T-helper 2 cell (primary cell): ENCODE measurements at regions not wholly inside any gene's neighbourhood (a gene's known extent, or its start where the extent isn't known, plus 50 kb on each side); places are given as distances from the start of the nearest gene placed in this dataset.
"Not testable (repeated sequence)": the region's sequence is repeated elsewhere in the genome, so short reads cannot be mapped to it uniquely, and the experiment has no call there.

Experiments used
- DNase-seq, 5 experiments: peaks; one replicate each; pipeline versions ENCODE4 v3.0.0 to v3.0.0-alpha.2; 2012 to 2022

DNA sequence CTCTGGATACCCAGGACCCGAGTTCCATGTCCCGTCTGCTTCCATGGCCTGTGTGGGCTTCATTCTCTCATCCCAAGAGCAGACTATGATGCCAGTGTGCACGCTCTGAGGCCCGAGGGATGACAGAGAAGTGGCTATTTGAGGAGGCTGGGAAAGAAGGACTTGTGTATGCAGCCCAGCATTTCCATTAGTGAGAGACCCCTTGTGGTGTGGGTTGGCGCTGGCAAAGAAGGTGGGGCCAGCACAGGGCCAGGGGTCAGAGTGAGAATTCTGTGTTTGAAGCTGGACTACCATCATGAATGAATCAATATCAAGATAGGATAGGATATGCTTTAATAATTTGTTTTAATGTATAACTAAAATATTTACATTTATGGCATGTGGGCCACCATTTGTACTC lies 200.8 kb downstream of the HIPK3 start:
- DNase-seq, result no peak

DNA sequence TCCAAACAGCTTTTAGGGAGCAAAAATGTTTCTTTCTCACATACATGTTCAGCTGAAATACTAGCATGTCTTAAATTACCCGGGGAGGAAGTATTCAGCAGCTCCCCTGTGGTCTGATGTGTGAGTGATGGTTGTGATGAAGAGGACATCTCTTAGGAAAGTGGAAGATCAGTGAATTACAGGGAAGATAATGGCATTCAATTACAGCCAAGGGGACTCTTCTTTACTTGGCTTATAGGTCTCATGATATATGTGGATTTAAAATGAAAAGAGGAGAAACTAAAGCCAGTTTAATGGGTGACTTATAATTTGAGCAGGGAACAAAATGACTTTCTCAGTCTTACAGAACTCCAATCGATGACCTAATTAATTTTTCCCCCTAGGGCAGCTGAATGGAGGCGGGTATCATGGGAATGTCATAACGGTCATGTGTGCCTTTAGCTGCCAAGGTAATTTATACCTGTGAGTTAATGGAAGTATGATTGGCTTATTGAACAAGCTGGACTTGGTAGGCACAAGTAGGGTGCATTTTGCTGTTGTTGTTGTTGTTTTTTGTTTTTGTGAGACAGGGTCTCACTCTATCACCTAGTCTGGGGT lies 198.8 kb downstream of the HIPK3 start:
- no peak for DNase-seq

DNA sequence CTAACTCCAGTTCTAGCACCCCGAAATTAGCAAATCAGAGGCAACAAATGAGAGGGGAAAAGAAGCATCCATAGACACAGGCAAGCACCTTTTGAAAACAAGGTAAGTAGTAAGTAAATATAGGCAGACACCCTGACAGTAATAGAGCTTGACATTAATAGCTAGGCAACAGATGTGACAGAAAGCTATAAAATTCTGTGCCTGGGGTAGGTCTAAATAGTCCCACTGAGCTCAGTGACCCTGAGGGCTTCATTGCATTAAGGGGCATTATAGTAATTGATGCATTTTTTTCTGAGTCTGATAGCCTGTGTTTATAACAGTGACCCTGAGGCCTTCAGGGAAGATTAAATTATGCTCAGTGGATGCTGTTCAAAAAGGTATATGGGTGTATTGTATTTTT lies 197.1 kb downstream of the HIPK3 start:
- no peak for DNase-seq

DNA sequence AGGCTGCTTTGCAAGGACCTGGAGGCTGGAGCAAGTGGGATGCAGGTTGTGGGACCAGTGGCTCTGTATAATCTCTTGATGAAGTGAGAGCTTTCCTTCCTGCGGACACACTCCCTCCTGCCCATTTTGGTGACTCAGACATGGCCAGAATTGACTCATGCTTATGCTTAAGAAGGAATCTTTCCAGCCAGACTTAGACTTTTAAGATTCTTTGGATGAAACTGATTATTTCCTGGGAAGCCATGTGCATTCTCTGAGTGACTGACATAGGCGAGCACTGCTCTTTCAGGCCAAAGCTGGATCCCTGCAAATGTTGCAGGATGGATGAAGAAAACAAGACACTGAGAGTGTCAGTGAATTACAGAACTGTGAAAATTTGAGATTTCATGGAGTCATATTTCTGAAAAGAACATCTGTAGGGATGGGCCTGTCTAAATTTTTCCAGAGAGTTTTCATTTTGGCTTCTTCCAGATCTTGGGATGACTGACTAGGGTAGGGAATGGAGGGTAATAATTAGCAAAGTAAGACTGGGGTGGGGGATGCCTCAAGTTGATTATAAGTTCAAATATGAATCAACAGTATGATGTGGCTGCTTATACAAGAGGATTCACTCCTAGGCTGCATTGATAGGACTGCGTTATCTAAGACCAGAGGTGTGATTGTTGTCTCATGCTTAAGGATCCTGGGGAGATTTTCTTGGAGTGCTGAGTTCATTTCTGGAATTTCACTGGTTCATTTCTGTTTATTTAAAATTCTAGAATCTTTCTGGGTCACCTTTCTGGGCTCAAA lies 195.8 kb downstream of the HIPK3 start:
- no peak for DNase-seq

DNA sequence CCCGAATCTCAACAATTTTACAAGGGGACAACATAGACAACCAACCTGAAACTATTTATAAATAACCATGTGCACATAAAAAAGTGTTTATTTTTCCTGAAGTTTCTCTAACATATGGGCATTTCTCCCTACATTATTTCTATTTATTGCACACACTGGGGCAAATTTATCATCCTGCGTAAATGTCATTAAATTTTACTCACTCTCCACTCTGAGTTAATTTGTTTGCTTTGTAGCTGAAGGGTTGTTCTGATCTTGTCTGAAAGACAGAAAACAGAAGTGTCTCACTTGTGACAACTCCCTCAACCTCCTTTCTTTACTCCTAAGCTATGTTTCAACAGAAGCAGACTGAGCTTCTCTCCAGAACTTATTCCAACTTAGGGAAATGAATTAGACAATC lies 194.2 kb downstream of the HIPK3 start:
- DNase-seq, result no peak

DNA sequence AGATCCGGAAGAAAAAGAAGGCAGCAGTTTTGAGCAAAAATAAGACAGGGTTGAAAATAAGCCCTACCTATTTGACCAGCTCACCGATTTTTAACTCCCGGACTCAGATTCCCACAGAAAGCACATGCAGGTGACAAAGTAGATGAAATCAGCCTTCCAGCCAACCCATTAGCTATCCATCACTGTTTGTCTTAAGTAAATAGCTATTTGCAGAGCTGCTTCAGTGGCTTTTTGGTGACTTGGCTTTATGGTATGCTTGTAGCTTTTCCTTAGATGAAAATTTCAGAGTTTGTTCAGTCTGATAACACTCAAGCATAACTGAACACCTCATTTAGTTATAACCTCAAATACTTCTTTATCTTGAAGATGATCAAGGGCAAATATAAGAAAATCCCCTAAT lies 192.6 kb downstream of the HIPK3 start:
- DNase-seq, result no peak

DNA sequence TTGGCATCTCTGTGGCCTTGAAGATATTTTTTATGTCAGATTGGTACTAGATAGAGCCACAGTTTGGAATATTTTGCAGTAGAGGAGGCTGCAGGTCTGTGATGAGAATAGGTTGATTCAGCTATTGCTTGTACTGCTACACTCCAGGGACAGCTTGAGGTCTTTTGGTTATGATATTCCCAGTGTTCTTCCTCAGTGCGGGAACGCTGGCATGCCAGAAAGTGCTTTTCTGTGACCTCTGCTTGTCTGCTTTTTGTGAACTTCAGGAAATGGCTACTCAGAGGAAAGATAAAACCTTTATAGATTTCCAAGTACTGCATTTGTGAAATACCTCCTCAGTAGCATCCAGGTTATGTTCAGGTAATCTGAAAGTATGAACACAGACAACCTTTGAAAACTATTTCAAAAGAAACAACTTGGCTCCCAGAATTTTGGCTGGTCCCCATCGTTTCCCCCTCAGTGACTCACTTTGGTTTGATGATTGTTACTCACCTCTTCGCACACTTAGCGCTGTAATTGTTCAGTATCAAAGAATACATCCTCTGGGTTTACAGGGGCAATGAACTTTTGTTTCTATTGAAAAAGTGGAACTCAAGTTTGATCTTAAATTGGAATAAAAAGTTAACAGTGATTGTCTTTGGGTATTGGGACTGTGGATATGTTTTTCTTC lies 191.4 kb downstream of the HIPK3 start:
- DNase-seq, result no peak

DNA sequence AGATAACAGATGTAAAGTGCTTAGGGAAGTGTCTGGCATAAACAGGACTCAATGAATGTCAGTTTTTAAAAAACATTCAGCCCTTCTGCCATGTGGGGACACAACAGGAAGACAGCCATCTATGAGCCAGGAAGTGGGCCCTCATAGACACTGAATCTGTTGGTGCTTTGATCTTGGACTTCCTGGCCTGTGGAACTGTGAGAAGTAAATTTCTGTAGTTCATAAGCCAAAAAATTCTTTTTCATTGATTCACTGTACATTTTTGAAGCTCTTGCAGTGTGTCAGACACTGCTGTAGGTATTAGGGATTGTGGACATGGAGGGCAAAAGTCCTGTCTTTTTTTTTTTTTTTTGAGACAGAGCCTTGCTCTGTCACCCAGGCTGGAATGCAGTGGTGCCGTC lies 188.6 kb downstream of the HIPK3 start:
- no peak for DNase-seq

DNA sequence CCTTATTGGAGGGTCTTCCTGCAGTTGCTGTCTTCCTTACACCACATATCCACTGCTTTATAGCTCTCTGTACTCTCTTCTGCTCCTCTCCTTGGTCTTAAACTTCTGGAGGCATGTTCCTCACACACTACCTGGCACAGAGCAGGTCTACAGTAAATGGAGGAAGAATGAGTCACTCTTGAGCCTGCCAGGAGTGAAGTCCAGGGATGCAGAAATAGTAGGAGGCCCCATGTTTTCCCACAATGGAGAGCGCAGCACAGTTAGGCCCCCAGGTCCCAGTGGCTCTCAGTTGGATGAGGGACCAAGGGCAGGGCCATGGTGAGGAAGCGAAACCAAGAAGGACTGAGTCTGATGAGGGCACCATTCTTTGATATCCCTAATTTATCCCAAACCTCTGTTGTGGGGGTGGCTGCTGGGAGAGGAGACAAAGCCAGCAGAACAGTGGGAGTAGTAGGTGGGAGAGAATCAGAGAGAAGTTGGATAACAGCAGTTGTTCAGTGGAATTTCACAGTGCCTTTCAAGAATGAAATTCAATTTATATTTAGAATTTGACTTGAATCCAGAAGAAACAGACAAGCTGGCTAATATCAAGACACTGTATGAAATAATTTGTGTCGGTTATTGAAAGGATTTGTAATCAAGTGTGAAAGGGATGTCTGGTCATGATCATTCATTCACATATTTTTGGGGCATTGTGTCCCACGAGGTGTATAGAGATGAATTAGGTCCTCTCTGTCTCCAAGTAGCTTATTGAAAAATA lies 187.8 kb downstream of the HIPK3 start:
- no peak for DNase-seq

DNA sequence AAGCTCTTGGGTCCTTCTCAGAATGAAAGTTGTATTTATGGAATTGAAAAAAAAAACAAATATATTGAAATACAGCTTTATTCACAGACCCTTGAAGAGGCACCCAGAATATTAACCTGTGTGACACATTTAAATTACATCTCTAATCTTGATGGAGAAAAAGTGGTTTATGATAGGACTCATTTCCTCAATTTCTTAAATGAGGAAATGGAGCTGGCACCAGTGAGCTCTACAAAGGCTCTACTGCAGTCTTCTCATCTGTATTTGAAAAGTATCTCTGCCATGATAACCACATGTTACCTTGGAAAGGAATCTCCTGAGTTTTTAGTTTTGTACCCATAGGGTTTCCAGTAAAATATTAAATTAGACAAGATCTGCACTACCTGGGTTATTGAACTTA lies 186.5 kb downstream of the HIPK3 start:
- DNase-seq, result no peak

DNA sequence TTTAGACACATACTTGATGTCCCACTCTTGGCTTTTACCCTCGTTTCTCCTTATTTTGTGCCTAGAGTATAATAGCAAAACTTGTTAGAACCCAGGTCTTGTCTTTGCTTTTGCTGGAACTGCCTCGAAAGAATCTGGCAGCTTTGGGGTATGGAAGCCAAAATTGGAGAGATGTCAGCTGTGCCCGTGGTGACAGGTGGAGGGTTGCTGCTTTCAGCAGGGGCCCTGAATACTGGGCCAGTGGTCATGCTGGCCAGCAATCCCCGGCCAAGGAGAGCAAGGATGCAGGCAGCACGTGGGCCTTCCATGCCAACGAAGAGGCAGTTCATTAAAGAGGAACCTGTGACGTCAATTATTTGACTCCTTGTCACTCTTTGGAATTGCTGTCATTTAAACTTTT lies 181.1 kb downstream of the HIPK3 start:
- no peak for DNase-seq

DNA sequence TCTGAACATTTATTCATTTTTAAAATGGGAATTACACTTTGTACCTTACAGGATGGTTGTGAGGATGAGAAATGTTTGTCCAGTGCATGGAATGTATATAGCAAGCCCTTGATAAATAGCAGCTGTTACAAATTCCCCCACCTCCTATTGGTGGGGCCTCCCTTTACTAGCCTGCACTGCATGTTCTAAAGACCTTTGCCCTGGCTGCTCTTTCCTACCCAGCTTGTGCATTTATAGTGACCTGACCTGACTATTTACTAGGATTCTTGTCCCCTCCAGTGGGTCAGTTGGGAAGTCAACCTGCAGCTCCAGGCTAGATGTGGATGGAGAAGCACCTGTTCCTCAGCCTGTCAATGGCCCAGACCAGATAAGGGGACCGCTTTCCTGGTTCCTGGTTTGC lies 180.3 kb downstream of the HIPK3 start:
- no peak for DNase-seq

DNA sequence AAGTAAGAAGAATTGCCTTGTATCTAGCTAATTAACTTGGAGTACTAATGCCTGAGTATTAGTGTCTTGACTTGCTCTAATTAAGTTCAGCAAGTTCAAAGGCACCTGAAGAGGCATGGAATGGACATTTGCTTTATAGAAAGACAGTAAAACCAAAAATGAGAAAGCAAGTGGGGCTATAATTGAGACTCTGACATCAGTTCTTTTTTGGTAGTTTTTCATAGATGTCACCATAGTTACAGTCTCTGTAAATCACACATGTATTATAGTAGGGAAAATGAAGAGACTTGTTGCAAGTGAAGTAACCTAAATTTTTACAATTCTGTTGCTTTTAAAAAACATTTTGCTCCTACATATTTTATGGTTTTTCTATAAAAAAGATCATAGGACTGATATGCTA lies 178.0 kb downstream of the HIPK3 start:
- DNase-seq, result no peak

DNA sequence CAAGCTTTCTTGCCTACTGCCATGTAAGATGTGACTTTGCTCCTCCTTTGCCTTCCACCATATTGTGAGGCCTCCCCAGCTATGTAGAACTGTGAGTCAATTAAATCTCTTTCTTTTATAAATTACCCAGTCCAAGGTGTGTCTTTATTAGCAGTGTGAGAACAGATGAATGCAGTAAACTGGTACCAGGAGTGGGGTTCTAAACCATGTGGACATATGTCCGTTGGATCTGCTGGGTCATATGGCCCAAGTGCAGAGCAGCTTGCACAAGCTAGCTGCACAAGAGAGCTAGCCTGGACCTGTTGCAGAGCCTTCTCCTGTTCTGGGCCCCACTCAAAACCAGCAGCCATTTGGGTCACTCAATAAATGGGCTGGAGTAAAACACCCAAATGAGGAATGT lies 177.1 kb downstream of the HIPK3 start:
- no peak for DNase-seq

DNA sequence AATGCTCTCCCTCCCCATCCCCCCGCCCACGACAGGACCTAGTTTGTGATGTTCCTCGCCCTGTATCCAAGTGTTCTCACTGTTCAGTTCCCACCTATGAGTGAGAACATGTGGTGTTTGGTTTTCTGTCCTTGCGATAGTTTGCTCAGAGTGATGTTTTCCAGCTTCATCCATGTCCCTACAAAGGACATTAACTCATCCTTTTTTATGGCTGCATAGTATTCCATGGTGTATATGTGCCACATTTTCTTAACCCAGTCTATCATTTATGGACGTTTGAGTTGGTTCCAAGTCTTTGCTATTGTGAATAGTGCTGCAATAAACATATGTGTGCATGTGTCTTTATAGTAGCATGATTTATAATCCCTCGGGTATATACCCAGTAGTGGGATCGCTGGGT lies 171.3 kb downstream of the HIPK3 start:
- DNase-seq, result not testable (repeated sequence)

DNA sequence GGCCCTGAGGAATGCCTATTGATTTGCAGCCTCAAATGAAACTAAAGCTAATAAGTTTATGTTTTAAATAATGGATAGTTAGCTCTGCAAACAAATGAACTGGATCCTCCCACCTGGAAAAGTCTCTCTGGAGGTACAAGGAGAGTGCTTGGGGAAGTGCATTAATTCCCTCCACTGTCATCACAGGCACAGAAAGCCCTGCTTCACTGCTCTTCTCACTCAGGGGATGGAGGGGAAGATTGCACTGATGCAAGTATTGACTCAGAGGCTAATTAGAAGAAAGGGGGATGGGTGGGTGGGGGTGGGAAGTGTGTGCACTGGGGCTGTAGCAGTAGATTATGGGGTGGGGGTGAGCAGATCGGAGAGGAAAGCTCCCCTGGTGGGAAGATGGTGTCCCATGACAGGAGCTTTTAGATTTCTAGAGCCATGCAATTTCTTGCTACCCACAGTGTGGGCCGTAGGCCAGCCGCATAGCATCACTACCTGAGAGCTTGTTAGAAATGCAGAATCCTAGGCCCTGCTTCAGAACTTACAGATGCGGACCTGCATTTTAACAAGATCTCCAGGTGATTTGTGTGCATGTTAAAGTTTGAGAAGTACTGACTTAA lies 163.9 kb downstream of the HIPK3 start:
- DNase-seq, result no peak

DNA sequence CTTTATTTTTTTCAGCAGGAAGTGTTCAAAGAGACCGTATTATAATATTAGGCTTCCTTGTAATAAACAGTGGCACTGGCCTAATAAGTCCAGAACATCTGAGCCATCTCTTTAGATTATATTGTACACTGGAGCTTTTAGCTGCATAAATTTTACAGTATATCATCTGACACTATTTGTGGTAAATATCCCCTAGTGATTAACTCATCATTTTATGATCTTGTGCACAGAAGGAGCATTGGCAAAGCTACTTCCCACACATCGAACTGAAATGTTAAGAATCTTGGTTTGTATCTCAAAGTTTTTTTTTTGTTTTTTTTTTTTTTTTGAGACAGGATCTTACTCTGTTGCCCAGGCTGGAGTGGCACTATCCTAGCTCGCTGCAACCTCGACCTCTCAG lies 162.7 kb downstream of the HIPK3 start:
- DNase-seq, result no peak

DNA sequence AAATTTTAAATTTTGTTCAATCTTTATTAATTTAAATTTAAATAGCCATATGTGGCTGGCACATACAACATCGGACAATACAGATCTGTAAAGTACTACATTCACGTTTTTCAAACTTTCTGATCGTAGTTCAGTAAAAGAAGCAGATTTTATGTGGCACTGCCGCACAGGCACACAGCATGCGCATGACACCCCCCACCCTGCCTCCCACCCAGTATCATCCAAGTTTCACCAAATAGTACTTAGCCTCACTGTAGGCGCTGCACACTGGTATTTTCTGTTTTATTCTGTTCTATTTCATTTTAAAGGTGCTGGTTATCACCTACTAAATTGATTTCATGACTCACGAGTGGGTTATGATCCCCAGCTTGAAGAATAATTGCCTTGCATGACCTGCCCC lies 159.9 kb downstream of the HIPK3 start:
- no peak for DNase-seq

DNA sequence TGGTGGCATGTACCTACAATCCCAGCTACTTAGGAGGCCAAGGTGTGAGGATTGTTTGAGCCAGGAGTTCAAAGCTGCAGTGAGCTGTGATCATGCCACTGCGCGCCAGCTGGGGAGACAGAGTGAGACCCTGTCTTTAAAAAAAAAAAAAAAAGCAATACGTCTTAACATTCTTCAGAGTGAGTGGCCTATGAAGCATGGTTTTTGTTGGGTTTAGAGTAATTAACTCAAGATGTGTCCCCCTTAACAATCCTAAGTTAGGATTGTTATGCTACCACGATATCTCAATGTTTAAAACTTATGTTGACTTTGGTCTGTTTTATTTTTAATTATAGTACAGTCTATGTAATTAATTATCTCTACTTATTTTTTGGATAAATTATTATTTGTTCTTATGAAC lies 156.1 kb downstream of the HIPK3 start:
- no peak for DNase-seq

DNA sequence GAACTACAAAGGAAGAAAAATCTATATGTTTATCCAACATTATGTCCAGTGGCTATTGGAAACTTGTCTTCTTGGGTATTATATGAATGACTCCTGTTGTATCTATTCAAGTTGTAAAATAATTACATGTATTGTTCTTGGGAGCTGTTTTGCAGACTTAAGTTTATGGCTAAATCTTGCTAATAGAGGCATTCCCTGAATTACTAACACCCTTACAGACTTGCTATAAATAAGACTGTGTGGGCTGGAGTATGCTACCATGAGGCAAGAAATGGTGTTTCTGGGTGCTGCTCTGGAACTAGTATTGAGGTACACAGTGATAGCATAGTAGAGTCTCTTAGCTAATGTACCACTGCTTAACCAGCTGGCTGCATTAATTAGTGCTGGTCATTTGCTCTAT lies 155.1 kb downstream of the HIPK3 start:
- no peak for DNase-seq

DNA sequence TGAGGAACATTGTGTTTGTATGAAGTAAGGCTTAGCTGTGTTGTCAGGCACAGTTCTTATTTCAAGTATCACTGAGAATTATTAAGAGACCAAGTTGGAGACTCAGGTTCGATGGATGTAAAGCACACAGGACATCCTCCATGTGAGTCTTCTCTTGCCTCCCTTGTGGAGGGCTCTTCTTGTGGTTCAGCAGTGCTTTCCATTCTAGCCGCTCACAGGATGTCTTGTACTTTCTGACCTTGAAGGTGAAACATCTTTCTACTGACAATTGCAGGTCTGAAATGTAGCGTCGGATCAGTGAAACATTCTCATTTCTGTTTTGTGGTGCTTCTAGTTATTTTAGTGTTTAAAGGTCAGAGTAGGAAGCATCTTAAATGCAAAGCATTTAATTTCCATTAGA lies 154.6 kb downstream of the HIPK3 start:
- no peak for DNase-seq

DNA sequence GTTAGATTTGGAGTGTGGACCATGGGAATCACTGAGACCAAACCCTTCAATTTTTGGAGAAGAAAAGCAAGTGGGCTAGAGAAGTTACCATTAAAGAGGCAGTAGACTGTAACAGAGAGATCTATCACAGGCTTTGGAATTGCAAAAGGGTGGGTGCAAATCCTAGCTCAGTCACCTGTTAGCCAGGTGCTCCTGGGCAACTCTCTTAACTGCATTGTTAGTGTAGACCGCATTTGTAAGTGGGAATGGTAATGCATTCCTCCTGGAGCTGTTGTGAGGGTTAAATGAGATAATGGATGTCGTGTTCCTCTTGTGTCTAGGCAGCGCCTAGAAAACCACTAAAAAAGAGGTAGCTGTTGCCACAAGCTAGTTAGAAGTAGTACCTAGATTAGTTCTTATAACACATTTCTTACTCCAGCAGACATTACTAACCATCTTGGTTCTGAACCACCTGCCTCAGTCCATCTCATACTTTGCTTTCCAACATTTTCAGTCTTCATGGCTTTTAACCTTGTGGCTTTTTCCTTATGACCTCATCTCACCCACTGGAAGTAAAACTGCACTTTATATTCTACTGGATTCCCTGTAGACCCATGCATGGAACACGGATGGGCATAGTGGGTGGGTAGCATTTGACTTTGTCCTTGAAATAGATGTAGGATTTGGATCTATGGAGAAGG lies 153.0 kb downstream of the HIPK3 start:
- DNase-seq, result no peak
